ENCODE measurements at regions not wholly inside any gene's neighbourhood (a gene's known extent, or its start where the extent isn't known, plus 50 kb on each side); places are given as distances from the start of the nearest gene placed in this dataset.
"Not testable (repeated sequence)": the region's sequence is repeated elsewhere in the genome, so short reads cannot be mapped to it uniquely, and the experiment has no call there.

- no peak overlapping the region for H3K4me3 ChIP-seq (ENCODE audit: control insufficient read depth, low read depth, low read length)
- no peak for DNase-seq (ENCODE audit: low read depth)
- no peak for TF ChIP-seq CTCF (IDR thresholded peaks at IDR 0.05; ENCODE audit: control insufficient read depth, insufficient read depth, low read depth, low read length, missing control alignments)
Measured at GRCh38 chr12:131266591-131267467, 313.1 kb downstream of the ADGRD1 start.

- no peak for DNase-seq (ENCODE audit: low read depth)
- no peak overlapping the region for H3K4me3 ChIP-seq (ENCODE audit: control insufficient read depth, low read depth, low read length)
- TF ChIP-seq CTCF (IDR thresholded peaks at IDR 0.05; ENCODE audit: control insufficient read depth, insufficient read depth, low read depth, low read length, missing control alignments): no peak
Measured at GRCh38 chr12:131267576-131267975, 313.9 kb downstream of the ADGRD1 start.

GRCh38 chr12:131268123-131268522 is 314.4 kb downstream of the ADGRD1 start:
- not testable (repeated sequence) for DNase-seq (ENCODE audit: low read depth); H3K4me3 ChIP-seq (ENCODE audit: control insufficient read depth, low read depth, low read length)

GRCh38 chr12:131268571-131268970 is 314.9 kb downstream of the ADGRD1 start:
- DNase-seq (ENCODE audit: low read depth): not testable (repeated sequence)

GRCh38 chr12:131269551-131269950 is 315.8 kb downstream of the ADGRD1 start:
- DNase-seq (ENCODE audit: low read depth): no peak
- no peak overlapping the region for H3K4me3 ChIP-seq (ENCODE audit: control insufficient read depth, low read depth, low read length)
- no peak for TF ChIP-seq CTCF (IDR thresholded peaks at IDR 0.05; ENCODE audit: control insufficient read depth, insufficient read depth, low read depth, low read length, missing control alignments)

More at GRCh38 chr12:131268571-131268970, 314.9 kb downstream of the ADGRD1 start:
- not testable (repeated sequence) for H3K4me3 ChIP-seq (ENCODE audit: control insufficient read depth, low read depth, low read length)

- DNase-seq (ENCODE audit: low read depth); H3K4me3 ChIP-seq (ENCODE audit: control insufficient read depth, low read depth, low read length): not testable (repeated sequence)
Measured at GRCh38 chr12:131269977-131270376, 316.3 kb downstream of the ADGRD1 start.

GRCh38 chr12:131271724-131272123 is 318.0 kb downstream of the ADGRD1 start:
- no peak for DNase-seq (ENCODE audit: low read depth)
- TF ChIP-seq CTCF (IDR thresholded peaks at IDR 0.05; ENCODE audit: control insufficient read depth, insufficient read depth, low read depth, low read length, missing control alignments): no peak
- H3K4me3 ChIP-seq (ENCODE audit: control insufficient read depth, low read depth, low read length): no peak overlapping the region

GRCh38 chr12:131272283-131272814 is 318.6 kb downstream of the ADGRD1 start:
- not testable (repeated sequence) for DNase-seq (ENCODE audit: low read depth); H3K4me3 ChIP-seq (ENCODE audit: control insufficient read depth, low read depth, low read length)
